ENCODE measurements at regions not wholly inside any gene's neighbourhood (a gene's known extent, or its start where the extent isn't known, plus 50 kb on each side); places are given as distances from the start of the nearest gene placed in this dataset.
"Not testable (repeated sequence)": the region's sequence is repeated elsewhere in the genome, so short reads cannot be mapped to it uniquely, and the experiment has no call there.

DNA sequence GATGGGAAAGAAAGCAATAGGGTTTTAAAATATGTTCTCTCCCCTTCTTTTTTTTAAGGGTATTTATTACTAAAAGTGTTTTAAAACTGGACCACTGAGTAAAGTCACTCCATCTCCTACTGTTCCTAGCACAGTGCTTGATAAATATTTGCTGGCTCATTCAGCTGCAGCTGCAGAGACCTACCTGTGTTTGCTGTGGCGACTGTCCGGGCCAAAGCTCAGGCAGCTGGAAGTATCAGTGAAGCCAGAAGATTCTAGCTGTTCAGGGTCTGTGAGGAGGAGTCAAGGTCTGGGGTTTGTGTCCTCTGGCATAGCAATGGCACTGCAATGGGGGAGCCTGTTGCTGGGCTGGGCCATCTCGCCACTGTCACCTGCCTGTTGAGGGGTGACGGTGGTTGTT, 109.9 kb downstream of the RPLP1 start:
- peaks cover 0 to 13% (median 0%) of the 10 kb centered on the region in 4 donors for H3K27me3 ChIP-seq
- peaks cover 0 to 7% (median 1%) of the 10 kb centered on the region in 4 donors for H3K4me1 ChIP-seq
- no peak overlapping the region for H3K4me3 ChIP-seq
- WGBS: 90% methylated on average over 4 of the region's 4 CpGs
- TF ChIP-seq POLR2A (IDR thresholded peaks at IDR 0.05; ENCODE audit: low read depth) (no peak), EP300 (IDR thresholded peaks at IDR 0.05) (no peak), POLR2AphosphoS5 (IDR thresholded peaks at IDR 0.05) (no peak)
- TF ChIP-seq, protein P1, sequence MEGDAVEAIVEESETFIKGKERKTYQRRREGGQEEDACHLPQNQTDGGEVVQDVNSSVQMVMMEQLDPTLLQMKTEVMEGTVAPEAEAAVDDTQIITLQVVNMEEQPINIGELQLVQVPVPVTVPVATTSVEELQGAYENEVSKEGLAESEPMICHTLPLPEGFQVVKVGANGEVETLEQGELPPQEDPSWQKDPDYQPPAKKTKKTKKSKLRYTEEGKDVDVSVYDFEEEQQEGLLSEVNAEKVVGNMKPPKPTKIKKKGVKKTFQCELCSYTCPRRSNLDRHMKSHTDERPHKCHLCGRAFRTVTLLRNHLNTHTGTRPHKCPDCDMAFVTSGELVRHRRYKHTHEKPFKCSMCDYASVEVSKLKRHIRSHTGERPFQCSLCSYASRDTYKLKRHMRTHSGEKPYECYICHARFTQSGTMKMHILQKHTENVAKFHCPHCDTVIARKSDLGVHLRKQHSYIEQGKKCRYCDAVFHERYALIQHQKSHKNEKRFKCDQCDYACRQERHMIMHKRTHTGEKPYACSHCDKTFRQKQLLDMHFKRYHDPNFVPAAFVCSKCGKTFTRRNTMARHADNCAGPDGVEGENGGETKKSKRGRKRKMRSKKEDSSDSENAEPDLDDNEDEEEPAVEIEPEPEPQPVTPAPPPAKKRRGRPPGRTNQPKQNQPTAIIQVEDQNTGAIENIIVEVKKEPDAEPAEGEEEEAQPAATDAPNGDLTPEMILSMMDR (IDR thresholded peaks at IDR 0.05): no peak
- H3K27ac ChIP-seq (replicated peaks in 1 of 4): no peak overlapping the region
- DNase-seq (ENCODE audit: extremely low spot score): no peak
- H3K9me3 ChIP-seq: no peaks in the 10 kb centered on the region
- intact Hi-C loops (cut with DNase I): no loop called here
- H3K36me3 ChIP-seq: no peaks in the 10 kb centered on the region

- H3K4me3 ChIP-seq: no peak overlapping the region
- no peak for TF ChIP-seq POLR2A (IDR thresholded peaks at IDR 0.05; ENCODE audit: low read depth)
- TF ChIP-seq, protein P1 (IDR thresholded peaks at IDR 0.05): no peak
- no peak for TF ChIP-seq POLR2AphosphoS5 (IDR thresholded peaks at IDR 0.05)
- TF ChIP-seq EP300 (IDR thresholded peaks at IDR 0.05): no peak
- 87% methylated on average over 9 of the region's 9 CpGs for WGBS
Measured at GRCh38 chr15:69565066-69565655, 112.5 kb downstream of the RPLP1 start.

GRCh38 chr15:69567238-69567760, 114.7 kb downstream of the RPLP1 start:
- intact Hi-C loops (cut with DNase I); DNase-seq (ENCODE audit: extremely low spot score): not testable (repeated sequence)
- 99% methylated on average over 11 of the region's 31 CpGs for WGBS

More at GRCh38 chr15:69565066-69565655, 112.5 kb downstream of the RPLP1 start:
- no peak for DNase-seq (ENCODE audit: extremely low spot score)
- no peaks in the 10 kb centered on the region for H3K4me1 ChIP-seq
- H3K36me3 ChIP-seq: no peaks in the 10 kb centered on the region
- no peaks in the 10 kb centered on the region for H3K9me3 ChIP-seq
- intact Hi-C loops (cut with DNase I): no loop called here
- peaks cover 0 to 13% (median 0%) of the 10 kb centered on the region in 4 donors for H3K27me3 ChIP-seq
- H3K27ac ChIP-seq (replicated peaks in 1 of 4): no peak overlapping the region

GRCh38 chr15:69568173-69569009, 115.8 kb downstream of the RPLP1 start:
- Histone ChIP-seq H3K27me3 (peaks cover 0 to 10% (median 0%) of the 10 kb centered on the region in 4 donors), H3K4me3 (no peak overlapping the region), H3K4me1 (no peaks in the 10 kb centered on the region), H3K36me3 (no peaks in the 10 kb centered on the region), H3K27ac (replicated peaks in 1 of 4) (no peak overlapping the region), H3K9me3 (no peaks in the 10 kb centered on the region)
- TF ChIP-seq, protein P1 (IDR thresholded peaks at IDR 0.05): no peak
- no peak for TF ChIP-seq POLR2AphosphoS5 (IDR thresholded peaks at IDR 0.05)
- TF ChIP-seq EP300 (IDR thresholded peaks at IDR 0.05): no peak
- no peak for TF ChIP-seq POLR2A (IDR thresholded peaks at IDR 0.05; ENCODE audit: low read depth)
- 80% methylated on average over 8 of the region's 8 CpGs for WGBS
- intact Hi-C loops (cut with DNase I): no loop called here
- DNase-seq (ENCODE audit: extremely low spot score): no peak

More at GRCh38 chr15:69567238-69567760, 114.7 kb downstream of the RPLP1 start:
- H3K4me3 ChIP-seq; H3K4me1 ChIP-seq; H3K27ac ChIP-seq (replicated peaks in 1 of 4); H3K36me3 ChIP-seq; H3K9me3 ChIP-seq: not testable (repeated sequence)
- peaks cover 0 to 12% (median 0%) of the 10 kb centered on the region in 4 donors for H3K27me3 ChIP-seq

DNA sequence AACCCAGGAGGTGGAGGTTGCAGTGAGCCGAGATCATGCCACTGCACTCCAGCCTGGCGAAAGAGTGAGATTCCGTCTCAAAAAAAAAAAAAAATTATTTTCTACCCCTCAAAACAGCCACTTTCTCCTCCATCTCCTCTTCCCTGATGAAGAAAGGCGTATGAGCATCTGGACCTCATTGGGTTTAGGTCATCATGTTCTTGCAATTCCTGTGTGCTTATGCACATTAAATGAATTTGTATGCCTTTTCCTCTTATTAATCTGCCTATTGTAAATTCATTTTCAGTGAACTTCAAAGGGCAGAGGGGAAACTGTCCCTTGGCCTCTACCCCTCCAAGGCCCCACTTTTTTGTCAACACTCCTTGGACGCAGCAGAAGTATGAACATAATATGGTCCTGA, 117.8 kb downstream of the RPLP1 start:
- Histone ChIP-seq H3K36me3 (no peaks in the 10 kb centered on the region), H3K4me1 (no peaks in the 10 kb centered on the region), H3K27ac (replicated peaks in 1 of 4) (no peak overlapping the region), H3K4me3 (no peak overlapping the region), H3K9me3 (no peaks in the 10 kb centered on the region), H3K27me3 (peaks cover 0 to 5% (median 0%) of the 10 kb centered on the region in 4 donors)
- intact Hi-C loops (cut with DNase I): no loop called here
- no peak for DNase-seq (ENCODE audit: extremely low spot score)
- WGBS: 80% methylated on average over 5 of the region's 5 CpGs
- TF ChIP-seq POLR2AphosphoS5 (IDR thresholded peaks at IDR 0.05) (no peak), POLR2A (IDR thresholded peaks at IDR 0.05; ENCODE audit: low read depth) (no peak), EP300 (IDR thresholded peaks at IDR 0.05) (no peak)
- TF ChIP-seq, protein P1 (IDR thresholded peaks at IDR 0.05): no peak

Data from esophagus muscularis mucosa (tissue), 4 donors.